ENCODE measurements at regions not wholly inside any gene's neighbourhood (a gene's known extent, or its start where the extent isn't known, plus 50 kb on each side); places are given as distances from the start of the nearest gene placed in this dataset.
A peak's percentile ranks its signal among the peaks of the same experiment; 100 is the strongest.

DNA sequence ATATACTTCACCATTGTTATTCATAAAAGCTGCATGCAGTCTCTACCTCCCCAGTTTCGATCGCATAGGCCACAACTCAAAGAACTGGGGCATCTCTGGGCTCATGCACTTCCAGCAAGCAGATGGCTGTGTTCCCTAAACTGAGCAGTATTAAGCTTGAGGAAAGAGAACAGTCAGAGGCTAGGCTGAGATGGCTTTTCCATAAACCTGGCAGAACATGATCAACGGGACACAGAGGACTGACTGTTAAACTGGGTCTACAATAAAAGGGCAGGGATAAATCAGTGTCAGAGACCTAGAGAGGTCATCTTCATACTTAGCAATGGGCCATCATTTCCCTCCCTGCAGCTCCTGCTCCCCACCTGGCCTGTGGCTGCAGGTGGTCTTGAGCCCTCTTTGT lies 171.0 kb upstream of the NECTIN1 start:
- in situ Hi-C loops (cut with HindIII; ENCODE audit: low sequenced_read_pairs), result no loop called here
- no peak for DNase-seq (ENCODE audit: low spot score)

DNA sequence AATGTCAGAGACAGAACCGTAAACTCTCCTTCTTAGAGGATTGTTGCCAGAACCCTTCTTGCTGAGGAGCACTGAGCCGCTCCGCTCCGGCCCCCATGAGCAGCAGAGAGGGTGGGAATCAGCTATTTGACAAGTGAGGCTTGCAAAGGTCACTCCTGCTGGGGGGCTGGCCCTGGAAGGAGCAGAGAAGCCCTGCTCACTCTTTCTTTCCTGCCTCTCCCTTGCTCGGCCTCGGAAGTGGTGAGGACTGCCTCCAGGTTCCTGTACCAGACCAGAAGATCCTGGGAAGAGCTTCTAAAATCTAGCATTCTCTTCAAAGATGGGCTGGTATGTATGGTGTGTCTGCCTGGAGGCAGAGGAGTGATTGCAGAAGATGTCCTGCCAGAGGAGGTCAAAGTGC lies 168.6 kb upstream of the NECTIN1 start:
- in situ Hi-C loops (cut with HindIII; ENCODE audit: low sequenced_read_pairs), result no loop called here
- no peak for DNase-seq (ENCODE audit: low spot score)

DNA sequence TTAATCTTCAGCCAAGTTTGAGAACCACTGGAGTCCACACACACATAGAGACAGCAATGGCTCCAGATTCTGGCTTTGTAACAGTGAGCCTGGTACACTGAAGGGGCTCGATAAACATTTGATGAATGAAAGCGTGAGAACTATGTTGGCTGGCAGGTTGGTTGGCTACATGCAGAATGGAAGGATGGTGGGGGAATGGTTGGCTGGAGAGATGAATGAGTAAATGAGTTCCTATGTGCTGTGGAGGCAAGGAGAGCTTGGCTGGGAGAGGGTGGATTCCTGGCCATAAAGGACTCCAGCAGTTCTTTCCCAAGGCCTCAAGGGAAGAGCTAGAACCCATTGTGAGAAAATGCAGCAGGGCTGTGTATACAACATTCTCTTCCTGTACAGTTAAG lies 168.0 kb upstream of the NECTIN1 start:
- in situ Hi-C loops (cut with HindIII; ENCODE audit: low sequenced_read_pairs), result no loop called here
- DNase-seq (ENCODE audit: low spot score), result no peak

DNA sequence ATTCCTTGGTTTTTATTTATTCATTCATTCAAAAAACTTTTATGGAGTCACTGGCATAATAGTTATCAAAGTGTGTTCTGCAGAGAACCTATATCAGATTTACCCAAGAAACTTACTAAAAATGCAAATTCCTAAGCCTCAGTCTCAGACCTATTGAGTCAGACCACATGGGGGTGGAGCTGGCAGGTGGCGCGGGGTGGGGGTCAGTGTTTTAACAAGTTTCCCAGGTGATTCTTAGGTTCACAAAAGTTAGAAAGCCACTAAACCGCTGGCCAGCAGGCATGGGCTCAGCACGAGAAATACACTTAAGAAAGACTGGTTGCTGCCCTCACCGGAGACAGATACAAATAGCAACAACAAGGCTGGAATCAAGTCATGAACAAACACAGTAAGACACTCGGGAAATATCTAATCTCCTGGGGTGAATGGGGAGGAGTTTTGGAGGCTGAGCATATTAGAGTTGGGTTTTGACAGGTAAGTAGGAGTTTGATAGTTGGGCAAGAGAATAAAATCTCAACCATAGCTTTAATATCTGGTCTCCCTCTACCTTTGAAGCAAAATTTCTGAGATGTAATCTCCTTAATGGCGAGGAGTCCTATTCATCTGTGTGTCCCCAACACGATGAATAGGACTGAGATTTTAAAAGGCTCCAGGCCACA lies 167.5 kb upstream of the NECTIN1 start:
- no peak for DNase-seq (ENCODE audit: low spot score)
- in situ Hi-C loops (cut with HindIII; ENCODE audit: low sequenced_read_pairs), result no loop called here

DNA sequence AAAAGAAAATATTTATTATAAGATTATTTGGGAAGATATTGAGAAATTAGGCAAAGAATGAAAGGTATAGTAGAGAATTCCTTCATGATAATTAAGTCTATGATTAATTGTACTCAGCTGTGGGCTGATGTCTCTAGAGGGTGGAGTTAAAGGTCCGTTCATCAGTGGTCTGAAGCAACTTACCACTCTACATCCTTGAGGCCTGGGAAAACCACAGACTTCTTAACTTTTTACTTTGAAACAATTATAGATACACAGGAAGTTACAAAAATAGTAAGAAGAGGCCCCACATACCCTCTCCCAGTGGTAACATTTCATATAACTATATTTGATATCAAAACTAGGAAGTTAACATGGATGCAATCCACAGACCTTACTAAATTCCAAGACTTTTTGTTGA lies 167.0 kb upstream of the NECTIN1 start:
- no peak for DNase-seq (ENCODE audit: low spot score)
- in situ Hi-C loops (cut with HindIII; ENCODE audit: low sequenced_read_pairs), result no loop called here

DNA sequence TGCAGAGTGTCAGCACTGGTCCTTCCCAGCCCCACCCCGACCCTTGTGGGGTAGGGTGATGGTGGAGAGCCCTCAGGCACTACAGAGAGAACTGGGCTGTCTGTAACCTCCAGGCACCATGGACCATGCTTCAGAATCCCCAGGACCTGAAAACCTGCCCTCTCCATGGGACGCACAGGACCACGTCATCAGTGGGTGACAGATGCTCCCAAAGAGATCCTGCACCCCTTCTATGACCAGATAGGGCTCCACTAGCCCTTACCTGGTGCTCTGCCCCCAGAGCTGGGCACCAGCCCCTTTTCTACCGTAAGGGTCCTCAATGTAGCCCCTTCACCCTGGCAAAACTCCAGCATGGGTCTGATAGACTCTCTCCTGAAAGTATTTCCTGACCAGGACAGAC lies 165.9 kb upstream of the NECTIN1 start:
- in situ Hi-C loops (cut with HindIII; ENCODE audit: low sequenced_read_pairs), result no loop called here
- no peak for DNase-seq (ENCODE audit: low spot score)

DNA sequence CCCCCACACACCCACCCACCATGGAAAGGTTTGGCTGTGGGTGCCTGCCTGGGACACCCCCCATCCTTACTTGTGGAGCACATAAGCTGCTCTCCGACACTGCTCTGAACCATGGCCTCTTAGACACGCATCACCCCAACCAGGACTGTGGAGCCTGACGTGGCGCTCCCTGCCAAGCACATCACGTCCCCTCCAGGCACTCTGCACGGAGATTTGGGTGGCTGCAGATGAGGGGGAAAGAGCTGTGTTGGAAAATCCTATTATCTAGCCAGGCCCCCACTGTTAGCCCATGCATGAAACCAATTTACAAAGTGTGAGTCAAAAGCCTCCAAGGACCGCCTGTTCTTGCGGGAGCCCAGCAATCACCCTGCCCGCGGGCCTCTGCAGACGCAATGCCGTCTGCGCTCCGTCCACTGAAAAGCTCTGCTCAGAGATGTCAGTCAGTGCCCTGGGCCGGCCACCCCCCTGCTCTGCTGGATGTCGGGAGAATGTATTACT lies 163.4 kb upstream of the NECTIN1 start:
- no peak for DNase-seq (ENCODE audit: low spot score)

DNA sequence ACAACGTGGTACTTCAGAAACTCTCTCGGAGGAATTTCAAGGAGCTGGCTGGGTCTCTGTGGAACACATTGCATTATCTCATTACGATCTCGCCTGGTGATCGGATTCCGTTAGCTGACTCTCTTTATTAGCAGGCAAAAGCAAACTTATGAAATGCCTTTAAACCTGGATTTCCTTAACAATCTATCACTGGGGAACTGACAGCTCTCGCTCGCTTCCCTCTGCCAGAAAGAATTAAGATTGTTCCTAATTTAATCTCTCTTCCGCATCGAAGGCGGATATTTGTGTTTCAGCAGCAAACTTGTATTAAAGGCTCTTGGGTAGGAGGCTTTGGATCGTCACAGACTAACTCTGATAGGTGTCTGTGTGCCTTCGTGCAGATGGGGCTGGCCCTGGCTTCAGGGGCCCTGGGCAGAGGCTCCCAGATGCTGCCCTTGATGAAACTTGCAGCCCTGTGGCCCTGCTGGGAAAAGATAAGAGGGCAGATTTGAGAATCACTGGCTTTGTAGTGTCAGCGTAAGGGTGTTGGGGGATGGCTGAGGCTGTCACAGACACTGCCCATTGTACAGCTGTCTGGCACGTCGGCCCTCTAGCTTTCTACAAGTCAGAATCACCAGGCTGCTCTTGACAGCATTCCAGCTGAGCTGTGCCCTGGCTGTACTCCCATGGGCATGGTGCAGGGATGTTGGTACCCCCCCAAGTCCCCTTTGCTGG lies 162.2 kb upstream of the NECTIN1 start:
- in situ Hi-C loops (cut with HindIII; ENCODE audit: low sequenced_read_pairs), result no loop called here
- DNase-seq (ENCODE audit: low spot score), result no peak

More for the DNA sequence above, 163.4 kb upstream of the NECTIN1 start:
- in situ Hi-C loops (cut with HindIII; ENCODE audit: low sequenced_read_pairs), result no loop called here

DNA sequence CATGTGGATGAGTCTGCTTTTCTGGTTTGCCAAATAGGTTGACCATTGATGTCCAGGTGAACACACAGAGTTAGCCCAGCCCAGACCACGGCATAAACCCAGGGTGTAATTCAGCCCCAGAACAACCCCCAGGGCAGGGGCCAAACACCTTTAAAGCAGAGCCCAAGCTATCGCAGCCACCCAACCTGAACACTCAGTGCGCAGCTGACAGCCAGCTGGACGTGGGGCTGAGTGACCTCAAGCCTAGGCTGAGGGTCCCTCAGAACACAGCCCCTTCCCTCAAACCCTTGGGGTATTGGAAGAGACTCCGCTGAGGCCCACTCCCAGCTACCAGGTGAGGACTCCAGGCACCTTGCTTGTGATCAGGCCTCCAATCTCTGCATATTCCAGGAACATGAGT lies 161.5 kb upstream of the NECTIN1 start:
- in situ Hi-C loops (cut with HindIII; ENCODE audit: low sequenced_read_pairs), result no loop called here
- DNase-seq (ENCODE audit: low spot score), result no peak

DNA sequence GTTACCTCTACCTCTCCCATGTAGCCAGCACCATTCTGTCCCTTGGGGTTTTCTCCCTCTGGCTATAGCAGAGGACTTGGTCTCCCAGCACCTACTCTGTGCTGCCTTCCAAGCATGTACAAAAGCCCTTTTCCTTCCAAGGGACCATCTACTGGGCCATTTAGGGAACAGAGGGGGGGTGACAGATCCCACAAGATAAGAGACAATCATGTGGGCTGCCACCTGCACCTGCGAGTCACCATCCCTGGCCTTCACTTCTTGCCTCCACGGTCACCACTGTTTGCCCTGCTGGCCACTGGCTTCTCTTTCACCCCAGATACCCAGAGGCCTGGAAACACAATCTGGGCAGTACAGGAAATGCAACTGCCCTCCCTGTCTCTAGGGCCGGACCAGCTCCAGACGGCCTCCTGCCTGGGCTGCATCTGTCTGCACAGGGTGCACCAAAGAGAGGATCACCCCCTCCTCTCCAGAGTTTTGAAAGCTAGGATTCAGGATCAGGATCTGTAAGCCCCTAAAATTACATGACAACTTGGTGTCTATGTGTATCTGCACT lies 160.8 kb upstream of the NECTIN1 start:
- no peak for DNase-seq (ENCODE audit: low spot score)
- in situ Hi-C loops (cut with HindIII; ENCODE audit: low sequenced_read_pairs), result no loop called here

DNA sequence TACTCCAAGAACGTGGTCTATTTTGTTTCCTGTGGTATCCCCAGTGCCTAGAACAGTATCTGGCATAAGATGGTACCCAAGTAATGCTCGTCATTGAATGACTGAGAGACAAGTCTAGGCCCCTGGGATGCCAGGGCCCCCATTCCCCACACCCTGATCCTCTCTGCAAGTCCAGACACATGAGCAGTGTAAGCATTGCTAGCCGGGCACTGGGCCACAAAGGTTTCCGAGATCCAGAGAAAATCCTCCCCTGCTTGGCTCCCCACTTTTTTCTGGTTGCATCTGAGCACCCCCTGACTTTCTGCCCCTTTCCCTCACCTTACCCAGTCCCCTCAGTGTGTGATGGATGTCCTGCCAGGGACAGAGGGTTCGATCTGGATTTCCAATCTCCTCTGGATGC lies 160.1 kb upstream of the NECTIN1 start:
- in situ Hi-C loops (cut with HindIII; ENCODE audit: low sequenced_read_pairs), result no loop called here
- no peak for DNase-seq (ENCODE audit: low spot score)

DNA sequence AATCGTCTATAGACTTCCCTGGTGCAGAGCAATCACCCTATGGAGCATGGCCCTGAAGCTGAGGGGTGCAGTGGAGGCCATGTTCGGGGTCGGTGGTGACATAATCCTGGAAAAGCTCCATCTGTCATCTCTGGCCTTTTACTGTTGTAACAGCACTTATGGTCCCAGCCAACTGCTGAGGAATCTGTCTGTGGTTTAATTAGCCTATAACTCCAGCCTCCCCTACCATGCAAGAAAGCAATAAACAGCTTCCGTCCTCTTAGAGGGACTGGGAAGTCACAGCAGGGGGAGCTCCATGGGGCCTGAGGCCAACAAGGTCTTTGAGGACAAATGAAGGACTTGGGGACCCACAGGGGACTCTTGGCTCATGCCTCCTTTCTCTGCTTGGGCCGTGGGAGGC lies 159.1 kb upstream of the NECTIN1 start:
- in situ Hi-C loops (cut with HindIII; ENCODE audit: low sequenced_read_pairs), result no loop called here
- DNase-seq (ENCODE audit: low spot score), result peak; percentile 34

DNA sequence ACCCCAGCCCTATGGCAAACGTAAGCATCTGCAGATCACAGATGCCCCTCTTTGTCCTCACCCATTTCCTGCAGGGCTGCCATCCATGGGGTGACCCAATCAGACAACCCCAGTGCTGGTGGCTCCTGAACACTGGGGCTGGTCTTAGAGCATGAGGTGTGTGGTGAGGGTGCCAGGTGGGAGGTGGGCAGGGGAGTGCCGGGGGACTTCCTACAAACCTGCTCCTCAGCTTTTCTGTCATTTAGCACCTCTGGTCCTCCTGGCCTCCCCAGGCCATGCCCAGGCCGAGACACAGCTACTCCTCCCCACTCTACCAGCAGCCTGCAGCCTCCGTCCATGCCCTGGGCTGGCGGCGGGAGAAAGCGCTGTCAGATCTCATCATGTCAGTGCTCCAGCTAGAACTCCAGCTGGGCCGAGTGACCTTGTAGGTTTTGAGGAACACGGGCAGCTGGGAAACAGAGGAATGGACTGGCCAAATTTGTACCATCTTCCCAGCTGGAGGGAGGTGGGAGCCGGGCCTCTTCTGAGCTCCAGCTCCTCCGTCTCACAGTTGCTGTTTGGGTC lies 157.7 kb upstream of the NECTIN1 start:
- in situ Hi-C loops (cut with HindIII; ENCODE audit: low sequenced_read_pairs), result no loop called here
- DNase-seq (ENCODE audit: low spot score), result no peak

DNA sequence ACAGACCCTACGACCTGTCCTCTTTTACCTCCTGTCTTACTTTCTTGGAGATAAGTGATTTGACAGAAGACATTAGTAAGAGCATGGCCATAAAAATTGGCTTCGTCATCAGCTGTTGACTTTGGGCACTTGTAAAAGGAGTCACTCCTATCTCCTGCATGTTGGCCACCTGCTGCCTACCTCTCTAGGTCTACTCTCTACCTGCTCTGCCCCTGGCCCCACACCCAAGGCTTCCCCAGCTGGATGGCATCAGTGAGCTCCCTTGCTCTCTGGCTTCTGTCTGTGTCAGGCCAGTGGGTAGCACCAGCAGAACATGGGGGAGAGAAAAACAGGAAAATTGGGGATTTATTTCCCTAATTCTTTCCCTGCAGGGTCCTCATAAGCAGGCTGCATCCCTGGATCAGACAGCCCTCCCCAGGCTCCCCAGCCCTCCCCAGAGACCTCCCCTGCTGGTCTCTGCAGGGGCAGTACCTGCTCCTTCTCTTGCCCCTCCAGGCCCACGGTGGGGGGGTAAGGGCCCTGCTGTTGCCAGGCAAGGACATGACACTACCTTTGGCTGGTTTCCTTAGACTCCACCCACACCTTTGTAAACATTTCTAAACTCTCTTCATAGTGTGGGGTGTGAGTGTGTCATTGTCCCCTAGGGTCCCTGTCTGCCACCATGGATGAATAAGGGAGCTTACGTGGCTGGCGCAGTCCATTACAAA lies 157.0 kb upstream of the NECTIN1 start:
- in situ Hi-C loops (cut with HindIII; ENCODE audit: low sequenced_read_pairs), result no loop called here
- DNase-seq (ENCODE audit: low spot score), result no peak

DNA sequence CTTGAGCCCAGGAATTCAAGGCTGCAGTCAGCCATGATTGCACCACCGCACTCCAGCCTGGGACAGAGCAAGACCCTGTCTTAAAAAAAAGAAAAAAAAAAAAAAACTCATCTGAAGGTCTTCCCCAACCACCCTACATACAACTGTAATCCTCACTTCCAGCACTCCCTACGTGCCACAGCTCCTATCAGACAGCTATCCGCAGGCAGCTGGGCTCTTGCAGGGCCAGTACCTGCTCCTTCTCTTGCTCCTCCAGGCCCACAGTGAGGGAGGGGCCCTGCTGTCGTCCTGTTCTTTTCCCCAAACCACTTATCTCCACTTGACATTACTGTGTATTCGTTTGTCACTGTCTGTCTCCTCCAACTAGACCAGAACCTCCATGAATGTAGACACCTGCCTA lies 156.1 kb upstream of the NECTIN1 start:
- no peak for DNase-seq (ENCODE audit: low spot score)
- in situ Hi-C loops (cut with HindIII; ENCODE audit: low sequenced_read_pairs), result no loop called here

DNA sequence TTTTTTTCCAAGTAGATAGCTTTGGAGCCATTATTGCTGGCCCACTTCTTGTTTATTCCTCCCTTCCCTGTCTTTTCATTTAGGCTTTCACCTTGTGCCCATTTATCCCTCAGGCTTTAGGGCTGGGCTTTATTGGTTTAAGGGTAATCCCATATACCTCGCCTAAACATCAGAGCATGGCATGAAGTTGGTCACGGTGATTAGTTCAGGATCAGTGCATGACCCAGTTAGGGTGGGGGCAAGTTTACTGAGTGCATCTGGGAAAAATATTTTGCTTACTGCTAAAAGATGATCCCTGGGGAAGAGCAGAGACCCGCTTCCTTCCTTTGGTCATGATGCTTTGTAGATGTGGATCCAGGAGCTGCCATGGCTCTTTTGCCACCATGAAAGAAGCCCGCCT lies 153.3 kb upstream of the NECTIN1 start:
- DNase-seq (ENCODE audit: low spot score), result no peak
- in situ Hi-C loops (cut with HindIII; ENCODE audit: low sequenced_read_pairs), result no loop called here

DNA sequence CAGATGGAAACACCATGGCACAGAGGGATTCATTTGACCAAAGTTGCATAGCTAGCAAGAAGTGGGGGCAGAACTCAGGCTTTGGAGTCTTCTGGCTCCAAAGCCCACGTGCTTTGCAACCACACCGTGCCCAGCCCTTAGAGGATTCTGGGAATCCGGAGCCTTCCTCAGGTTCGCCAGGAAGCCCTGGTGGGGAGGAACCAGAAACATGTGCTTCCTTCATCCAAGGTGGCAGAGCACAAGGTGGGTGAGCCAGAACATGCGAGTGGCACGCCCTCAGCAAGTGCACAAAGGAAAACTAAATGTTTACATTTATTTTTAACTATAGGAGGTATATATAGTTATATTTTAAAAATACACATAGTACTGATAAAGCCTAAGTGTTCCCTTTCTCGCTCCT lies 151.9 kb upstream of the NECTIN1 start:
- in situ Hi-C loops (cut with HindIII; ENCODE audit: low sequenced_read_pairs), result no loop called here
- DNase-seq (ENCODE audit: low spot score), result no peak

DNA sequence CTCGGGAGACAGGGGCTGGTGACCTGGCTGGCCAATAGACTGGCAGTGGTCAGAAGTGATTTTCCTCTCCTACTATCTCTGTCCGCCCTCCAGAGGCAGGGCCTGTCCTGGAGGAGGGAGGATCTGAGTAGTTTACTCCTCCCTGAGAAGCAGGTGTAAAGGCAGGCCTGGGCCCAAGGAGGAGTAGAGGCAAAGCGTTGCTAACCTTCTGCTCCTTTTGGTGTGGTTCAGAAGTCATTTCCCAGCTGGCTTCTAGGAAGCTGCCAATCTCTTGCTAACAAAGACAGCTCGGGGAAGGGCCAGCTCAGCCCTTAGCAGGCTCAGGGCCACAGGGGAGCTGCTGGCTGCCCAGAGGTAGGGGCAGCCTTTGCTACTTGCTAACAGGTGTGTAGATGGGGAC lies 151.1 kb upstream of the NECTIN1 start:
- DNase-seq (ENCODE audit: low spot score), result no peak
- in situ Hi-C loops (cut with HindIII; ENCODE audit: low sequenced_read_pairs), result no loop called here

DNA sequence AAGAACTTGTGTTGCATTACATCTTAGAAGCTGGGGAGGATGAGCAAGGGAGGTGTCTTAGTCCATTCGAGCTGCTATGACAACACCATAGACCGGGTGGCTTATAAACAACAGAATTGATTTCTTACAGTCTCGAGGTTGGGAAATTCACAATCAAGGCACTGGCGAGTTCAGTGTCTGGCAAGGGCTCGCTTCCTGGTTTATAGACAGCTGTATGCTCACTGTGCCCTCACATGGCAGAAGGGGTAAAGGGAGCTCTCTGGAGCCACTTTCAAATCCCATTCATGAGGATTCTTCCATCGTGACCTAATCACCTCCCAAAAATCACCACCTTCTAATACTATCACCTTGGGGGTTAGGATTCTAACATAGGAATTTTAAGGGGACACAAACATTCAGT lies 150.0 kb upstream of the NECTIN1 start:
- in situ Hi-C loops (cut with HindIII; ENCODE audit: low sequenced_read_pairs), result no loop called here
- DNase-seq (ENCODE audit: low spot score), result no peak

DNA sequence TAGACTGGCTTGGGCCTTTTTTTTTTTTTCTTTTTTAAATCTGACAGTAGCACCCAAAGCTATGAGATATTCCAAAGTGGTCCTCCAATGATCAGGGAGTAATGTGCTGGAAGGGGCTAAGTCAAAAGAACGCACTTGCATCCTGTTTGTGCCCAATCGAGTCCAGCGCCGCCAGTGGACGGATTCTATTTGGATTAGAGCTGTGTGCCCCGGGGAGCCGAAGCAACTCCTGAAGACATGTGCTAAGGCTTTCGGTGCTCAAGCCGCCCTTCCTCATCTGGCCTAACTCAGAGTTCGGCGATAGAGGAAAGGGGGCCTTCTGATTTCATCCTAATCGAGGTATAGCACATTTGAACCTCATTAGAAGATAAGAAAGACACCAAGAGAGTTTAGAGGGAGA lies 147.8 kb upstream of the NECTIN1 start:
- in situ Hi-C loops (cut with HindIII; ENCODE audit: low sequenced_read_pairs), result no loop called here
- no peak for DNase-seq (ENCODE audit: low spot score)
